ENCODE measurements at regions not wholly inside any gene's neighbourhood (a gene's known extent, or its start where the extent isn't known, plus 50 kb on each side); places are given as distances from the start of the nearest gene placed in this dataset.

DNA sequence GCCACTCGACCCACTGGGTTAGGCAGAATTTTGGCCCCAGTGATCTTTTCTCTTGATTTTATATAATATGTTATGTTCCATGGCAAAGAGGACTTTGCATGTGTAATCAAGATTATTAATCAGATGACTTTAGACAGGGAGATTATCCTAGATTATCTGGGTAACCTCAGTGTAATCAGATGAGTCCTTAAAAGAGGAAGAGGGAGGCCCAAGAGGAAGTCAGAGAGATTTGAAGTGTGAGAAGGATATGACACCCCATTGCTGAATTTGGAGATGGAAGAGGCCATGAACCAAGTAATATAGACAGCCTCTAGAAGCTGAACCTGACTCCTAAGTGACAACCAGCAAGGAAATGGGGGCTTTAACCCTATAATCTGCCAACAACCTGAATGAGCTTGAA is 117.1 kb upstream of the CSF3R start:
- Histone ChIP-seq H3K36me3 (ENCODE audit: control insufficient read depth in 4 of 4, insufficient read depth in 3 of 4, low read depth in 1 of 4, low read length in 3 of 4) (no peaks in the 10 kb centered on the region), H3K9me3 (ENCODE audit: control insufficient read depth in 4 of 4, low read length in 3 of 4) (no peaks in the 10 kb centered on the region), H3K4me1 (ENCODE audit: control insufficient read depth in 4 of 4, insufficient read depth in 4 of 4, low read length in 3 of 4) (no peaks in the 10 kb centered on the region), H3K27me3 (ENCODE audit: control insufficient read depth in 4 of 4, insufficient read depth in 4 of 4, low read length in 3 of 4) (peaks cover 0 to 4% (median 0%) of the 10 kb centered on the region in 4 donors), H3K27ac (ENCODE audit: low read depth in 1 of 2, low read length in 2 of 2) (no peak overlapping the region), H3K9ac (ENCODE audit: low read depth in 1 of 2, low read length in 2 of 2) (no peak overlapping the region), H3K4me3 (ENCODE audit: low read depth in 1 of 3, low read length in 3 of 3) (no peak overlapping the region)
- WGBS, result 82% methylated on average over 1 of the region's 1 CpG
- no peak for TF ChIP-seq HNF4A (conservative IDR thresholded peaks at IDR 0.05)
- TF ChIP-seq, protein P1, sequence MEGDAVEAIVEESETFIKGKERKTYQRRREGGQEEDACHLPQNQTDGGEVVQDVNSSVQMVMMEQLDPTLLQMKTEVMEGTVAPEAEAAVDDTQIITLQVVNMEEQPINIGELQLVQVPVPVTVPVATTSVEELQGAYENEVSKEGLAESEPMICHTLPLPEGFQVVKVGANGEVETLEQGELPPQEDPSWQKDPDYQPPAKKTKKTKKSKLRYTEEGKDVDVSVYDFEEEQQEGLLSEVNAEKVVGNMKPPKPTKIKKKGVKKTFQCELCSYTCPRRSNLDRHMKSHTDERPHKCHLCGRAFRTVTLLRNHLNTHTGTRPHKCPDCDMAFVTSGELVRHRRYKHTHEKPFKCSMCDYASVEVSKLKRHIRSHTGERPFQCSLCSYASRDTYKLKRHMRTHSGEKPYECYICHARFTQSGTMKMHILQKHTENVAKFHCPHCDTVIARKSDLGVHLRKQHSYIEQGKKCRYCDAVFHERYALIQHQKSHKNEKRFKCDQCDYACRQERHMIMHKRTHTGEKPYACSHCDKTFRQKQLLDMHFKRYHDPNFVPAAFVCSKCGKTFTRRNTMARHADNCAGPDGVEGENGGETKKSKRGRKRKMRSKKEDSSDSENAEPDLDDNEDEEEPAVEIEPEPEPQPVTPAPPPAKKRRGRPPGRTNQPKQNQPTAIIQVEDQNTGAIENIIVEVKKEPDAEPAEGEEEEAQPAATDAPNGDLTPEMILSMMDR (IDR thresholded peaks at IDR 0.05; ENCODE audit: low read depth, low read length, missing input control), result no peak
- no peak for TF ChIP-seq NR2F2 (IDR thresholded peaks at IDR 0.05)
- TF ChIP-seq FOXA2 (IDR thresholded peaks at IDR 0.05), result no peak
- no peak for TF ChIP-seq EGR1 (IDR thresholded peaks at IDR 0.05; ENCODE audit: low read depth in 2 of 2)
- TF ChIP-seq, protein P2, sequence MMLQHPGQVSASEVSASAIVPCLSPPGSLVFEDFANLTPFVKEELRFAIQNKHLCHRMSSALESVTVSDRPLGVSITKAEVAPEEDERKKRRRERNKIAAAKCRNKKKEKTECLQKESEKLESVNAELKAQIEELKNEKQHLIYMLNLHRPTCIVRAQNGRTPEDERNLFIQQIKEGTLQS (IDR thresholded peaks at IDR 0.05), result no peak
- TF ChIP-seq HNF4G (IDR thresholded peaks at IDR 0.05), result no peak
- TF ChIP-seq RXRA (IDR thresholded peaks at IDR 0.05), result no peak
- TF ChIP-seq TAF1 (conservative IDR thresholded peaks at IDR 0.05), result no peak
- TF ChIP-seq JUND (IDR thresholded peaks at IDR 0.05), result no peak
- TF ChIP-seq RAD21 (IDR thresholded peaks at IDR 0.05), result no peak
- TF ChIP-seq, protein P3, sequence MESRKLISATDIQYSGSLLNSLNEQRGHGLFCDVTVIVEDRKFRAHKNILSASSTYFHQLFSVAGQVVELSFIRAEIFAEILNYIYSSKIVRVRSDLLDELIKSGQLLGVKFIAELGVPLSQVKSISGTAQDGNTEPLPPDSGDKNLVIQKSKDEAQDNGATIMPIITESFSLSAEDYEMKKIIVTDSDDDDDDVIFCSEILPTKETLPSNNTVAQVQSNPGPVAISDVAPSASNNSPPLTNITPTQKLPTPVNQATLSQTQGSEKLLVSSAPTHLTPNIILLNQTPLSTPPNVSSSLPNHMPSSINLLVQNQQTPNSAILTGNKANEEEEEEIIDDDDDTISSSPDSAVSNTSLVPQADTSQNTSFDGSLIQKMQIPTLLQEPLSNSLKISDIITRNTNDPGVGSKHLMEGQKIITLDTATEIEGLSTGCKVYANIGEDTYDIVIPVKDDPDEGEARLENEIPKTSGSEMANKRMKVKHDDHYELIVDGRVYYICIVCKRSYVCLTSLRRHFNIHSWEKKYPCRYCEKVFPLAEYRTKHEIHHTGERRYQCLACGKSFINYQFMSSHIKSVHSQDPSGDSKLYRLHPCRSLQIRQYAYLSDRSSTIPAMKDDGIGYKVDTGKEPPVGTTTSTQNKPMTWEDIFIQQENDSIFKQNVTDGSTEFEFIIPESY (IDR thresholded peaks at IDR 0.05), result no peak
- no peak for TF ChIP-seq FOXA1 (IDR thresholded peaks at IDR 0.05)
- TF ChIP-seq, protein P4, sequence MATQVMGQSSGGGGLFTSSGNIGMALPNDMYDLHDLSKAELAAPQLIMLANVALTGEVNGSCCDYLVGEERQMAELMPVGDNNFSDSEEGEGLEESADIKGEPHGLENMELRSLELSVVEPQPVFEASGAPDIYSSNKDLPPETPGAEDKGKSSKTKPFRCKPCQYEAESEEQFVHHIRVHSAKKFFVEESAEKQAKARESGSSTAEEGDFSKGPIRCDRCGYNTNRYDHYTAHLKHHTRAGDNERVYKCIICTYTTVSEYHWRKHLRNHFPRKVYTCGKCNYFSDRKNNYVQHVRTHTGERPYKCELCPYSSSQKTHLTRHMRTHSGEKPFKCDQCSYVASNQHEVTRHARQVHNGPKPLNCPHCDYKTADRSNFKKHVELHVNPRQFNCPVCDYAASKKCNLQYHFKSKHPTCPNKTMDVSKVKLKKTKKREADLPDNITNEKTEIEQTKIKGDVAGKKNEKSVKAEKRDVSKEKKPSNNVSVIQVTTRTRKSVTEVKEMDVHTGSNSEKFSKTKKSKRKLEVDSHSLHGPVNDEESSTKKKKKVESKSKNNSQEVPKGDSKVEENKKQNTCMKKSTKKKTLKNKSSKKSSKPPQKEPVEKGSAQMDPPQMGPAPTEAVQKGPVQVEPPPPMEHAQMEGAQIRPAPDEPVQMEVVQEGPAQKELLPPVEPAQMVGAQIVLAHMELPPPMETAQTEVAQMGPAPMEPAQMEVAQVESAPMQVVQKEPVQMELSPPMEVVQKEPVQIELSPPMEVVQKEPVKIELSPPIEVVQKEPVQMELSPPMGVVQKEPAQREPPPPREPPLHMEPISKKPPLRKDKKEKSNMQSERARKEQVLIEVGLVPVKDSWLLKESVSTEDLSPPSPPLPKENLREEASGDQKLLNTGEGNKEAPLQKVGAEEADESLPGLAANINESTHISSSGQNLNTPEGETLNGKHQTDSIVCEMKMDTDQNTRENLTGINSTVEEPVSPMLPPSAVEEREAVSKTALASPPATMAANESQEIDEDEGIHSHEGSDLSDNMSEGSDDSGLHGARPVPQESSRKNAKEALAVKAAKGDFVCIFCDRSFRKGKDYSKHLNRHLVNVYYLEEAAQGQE (IDR thresholded peaks at IDR 0.05), result no peak
- no peak for TF ChIP-seq GABPA (IDR thresholded peaks at IDR 0.05 in 1 of 2, conservative IDR thresholded peaks at IDR 0.05 in 1 of 2)
- TF ChIP-seq YY1 (IDR thresholded peaks at IDR 0.05), result no peak
- TF ChIP-seq, protein P5, sequence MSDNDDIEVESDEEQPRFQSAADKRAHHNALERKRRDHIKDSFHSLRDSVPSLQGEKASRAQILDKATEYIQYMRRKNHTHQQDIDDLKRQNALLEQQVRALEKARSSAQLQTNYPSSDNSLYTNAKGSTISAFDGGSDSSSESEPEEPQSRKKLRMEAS (IDR thresholded peaks at IDR 0.05), result no peak
- DNase-seq (ENCODE audit: low spot score), result no peak

DNA sequence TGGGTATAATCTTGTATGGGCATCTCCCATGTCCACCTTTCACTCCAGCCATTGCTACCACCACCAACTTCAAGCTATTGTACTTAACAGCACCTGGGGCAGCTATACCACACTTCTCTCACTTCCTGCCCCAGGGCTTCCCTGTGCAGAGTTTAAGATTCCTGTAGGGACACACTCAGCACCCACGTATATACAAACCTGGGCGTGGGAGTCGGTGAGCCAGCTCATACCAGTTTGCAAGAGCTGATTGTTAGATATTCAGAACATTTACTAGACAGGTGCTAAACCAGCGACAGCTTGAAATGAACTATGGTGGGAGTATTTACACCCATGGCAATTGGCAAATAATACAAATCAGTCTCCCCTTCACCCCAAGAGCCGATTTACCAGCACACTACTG is 114.8 kb upstream of the CSF3R start:
- 72% methylated on average over 5 of the region's 5 CpGs for WGBS
- Histone ChIP-seq H3K9me3 (ENCODE audit: control insufficient read depth in 4 of 4, low read length in 3 of 4) (no peaks in the 10 kb centered on the region), H3K4me3 (ENCODE audit: low read depth in 1 of 3, low read length in 3 of 3) (no peak overlapping the region), H3K27me3 (ENCODE audit: control insufficient read depth in 4 of 4, insufficient read depth in 4 of 4, low read length in 3 of 4) (peaks cover 0 to 4% (median 0%) of the 10 kb centered on the region in 4 donors), H3K9ac (ENCODE audit: low read depth in 1 of 2, low read length in 2 of 2) (no peak overlapping the region), H3K4me1 (ENCODE audit: control insufficient read depth in 4 of 4, insufficient read depth in 4 of 4, low read length in 3 of 4) (no peaks in the 10 kb centered on the region), H3K27ac (ENCODE audit: low read depth in 1 of 2, low read length in 2 of 2) (no peak overlapping the region), H3K36me3 (ENCODE audit: control insufficient read depth in 4 of 4, insufficient read depth in 3 of 4, low read depth in 1 of 4, low read length in 3 of 4) (no peaks in the 10 kb centered on the region)
- TF ChIP-seq, protein P2 (IDR thresholded peaks at IDR 0.05), result no peak
- TF ChIP-seq RXRA (IDR thresholded peaks at IDR 0.05), result no peak
- TF ChIP-seq RAD21 (IDR thresholded peaks at IDR 0.05), result no peak
- TF ChIP-seq NR2F2 (IDR thresholded peaks at IDR 0.05), result no peak
- no peak for TF ChIP-seq EGR1 (IDR thresholded peaks at IDR 0.05; ENCODE audit: low read depth in 2 of 2)
- no peak for TF ChIP-seq TAF1 (conservative IDR thresholded peaks at IDR 0.05)
- TF ChIP-seq, protein P5 (IDR thresholded peaks at IDR 0.05), result no peak
- no peak for TF ChIP-seq JUND (IDR thresholded peaks at IDR 0.05)
- no peak for TF ChIP-seq SP1 (IDR thresholded peaks at IDR 0.05)
- TF ChIP-seq HNF4G (IDR thresholded peaks at IDR 0.05), result no peak
- TF ChIP-seq, protein P1 (IDR thresholded peaks at IDR 0.05; ENCODE audit: low read depth, low read length, missing input control), result no peak
- no peak for TF ChIP-seq YY1 (IDR thresholded peaks at IDR 0.05)
- no peak for DNase-seq (ENCODE audit: low spot score)

Data from liver (tissue), 8 donors.